ENCODE measurements at regions not wholly inside any gene's neighbourhood (a gene's known extent, or its start where the extent isn't known, plus 50 kb on each side); places are given as distances from the start of the nearest gene placed in this dataset.

- Histone ChIP-seq H3K36me3 (no peaks in the 10 kb centered on the region), H3K4me1 (no peaks in the 10 kb centered on the region), H3K27me3 (no peaks in the 10 kb centered on the region), H3K9me3 (no peaks in the 10 kb centered on the region), H3K4me3 (no peak overlapping the region), H3K27ac (no peak overlapping the region)
- DNase-seq: no peak
- TF ChIP-seq POLR2A (IDR thresholded peaks at IDR 0.05) (no peak), CTCF (IDR thresholded peaks at IDR 0.05) (no peak)
These were observed 549.4 kb downstream of the STK39 start for GRCh38 chr2:167697948-167698347.

GRCh38 chr2:167697194-167697593, 550.2 kb downstream of the STK39 start:
- H3K36me3 ChIP-seq: no peaks in the 10 kb centered on the region
- no peak overlapping the region for H3K4me3 ChIP-seq
- TF ChIP-seq POLR2A (IDR thresholded peaks at IDR 0.05) (no peak), CTCF (IDR thresholded peaks at IDR 0.05) (no peak)
- no peak overlapping the region for H3K27ac ChIP-seq
- no peaks in the 10 kb centered on the region for H3K27me3 ChIP-seq
- H3K9me3 ChIP-seq: no peaks in the 10 kb centered on the region
- H3K4me1 ChIP-seq: no peaks in the 10 kb centered on the region
- DNase-seq: no peak

DNA sequence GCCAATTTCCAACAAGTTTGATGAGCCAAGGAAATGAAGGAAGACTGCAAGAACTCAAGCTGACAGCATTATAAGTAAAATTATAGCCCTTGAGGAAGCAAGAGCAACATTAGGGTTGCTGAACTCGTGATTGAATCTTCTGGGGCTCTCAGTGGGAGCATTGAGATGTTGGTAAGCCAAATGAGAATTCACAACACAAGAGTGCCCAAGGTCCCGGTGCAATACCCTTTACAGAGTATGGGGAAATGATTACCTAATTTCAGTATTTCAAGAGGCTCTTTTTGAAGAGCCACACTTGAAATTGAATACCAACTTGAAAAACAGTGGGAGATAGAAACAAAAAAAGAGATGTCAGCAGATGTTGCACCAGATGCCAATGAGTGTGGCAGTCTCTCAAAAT, 554.5 kb downstream of the STK39 start:
- Histone ChIP-seq H3K27ac (no peak overlapping the region), H3K36me3 (no peaks in the 10 kb centered on the region), H3K4me1 (no peaks in the 10 kb centered on the region), H3K9me3 (no peaks in the 10 kb centered on the region), H3K27me3 (no peaks in the 10 kb centered on the region), H3K4me3 (no peak overlapping the region)
- TF ChIP-seq POLR2A (IDR thresholded peaks at IDR 0.05) (no peak), CTCF (IDR thresholded peaks at IDR 0.05) (no peak)
- no peak for DNase-seq

- TF ChIP-seq CTCF (IDR thresholded peaks at IDR 0.05) (no peak), POLR2A (IDR thresholded peaks at IDR 0.05) (no peak)
- no peak for DNase-seq
- no peaks in the 10 kb centered on the region for H3K27me3 ChIP-seq
- no peak overlapping the region for H3K4me3 ChIP-seq
- H3K4me1 ChIP-seq: no peaks in the 10 kb centered on the region
- H3K9me3 ChIP-seq: no peaks in the 10 kb centered on the region
- H3K36me3 ChIP-seq: no peaks in the 10 kb centered on the region
- no peak overlapping the region for H3K27ac ChIP-seq
These were observed 555.2 kb downstream of the STK39 start for GRCh38 chr2:167692191-167692590.

DNA sequence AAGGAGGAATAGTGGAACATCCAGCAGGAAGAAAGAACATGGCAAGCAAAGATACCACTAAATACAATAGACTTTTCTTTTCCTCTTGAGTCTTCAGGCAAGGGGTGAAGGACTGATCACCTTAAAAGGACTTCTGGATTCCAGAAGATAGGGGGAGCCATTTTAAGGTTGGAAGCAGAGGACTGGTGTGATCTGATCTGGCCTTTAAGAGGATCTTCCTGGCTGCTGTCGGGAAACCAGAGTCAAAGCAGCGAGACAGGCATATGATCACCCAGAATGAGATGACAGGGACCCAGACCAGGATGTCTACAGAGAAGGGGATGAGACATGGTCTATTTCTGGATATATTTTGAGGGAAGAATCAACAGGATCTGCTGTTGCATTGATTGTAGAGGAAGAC, 558.0 kb downstream of the STK39 start:
- TF ChIP-seq POLR2A (IDR thresholded peaks at IDR 0.05) (no peak), CTCF (IDR thresholded peaks at IDR 0.05) (peak in 3 of 6 experiments; percentile 5 to 14 (median 8))
- Histone ChIP-seq H3K27me3 (no peaks in the 10 kb centered on the region), H3K4me3 (no peak overlapping the region), H3K27ac (no peak overlapping the region), H3K36me3 (no peaks in the 10 kb centered on the region), H3K9me3 (no peaks in the 10 kb centered on the region), H3K4me1 (no peaks in the 10 kb centered on the region)
- no peak for DNase-seq

- no peak overlapping the region for H3K27ac ChIP-seq
- no peaks in the 10 kb centered on the region for H3K4me1 ChIP-seq
- no peak overlapping the region for H3K4me3 ChIP-seq
- TF ChIP-seq POLR2A (IDR thresholded peaks at IDR 0.05): no peak
- TF ChIP-seq CTCF (IDR thresholded peaks at IDR 0.05): no peak
- no peaks in the 10 kb centered on the region for H3K36me3 ChIP-seq
- no peaks in the 10 kb centered on the region for H3K27me3 ChIP-seq
- H3K9me3 ChIP-seq: no peaks in the 10 kb centered on the region
- DNase-seq: no peak
These were observed 560.7 kb downstream of the STK39 start for GRCh38 chr2:167686691-167687090.
